GM21526 (cell line): ENCODE measurements at regions not wholly inside any gene's neighbourhood (a gene's known extent, or its start where the extent isn't known, plus 50 kb on each side); places are given as distances from the start of the nearest gene placed in this dataset.

Source experiments
- ATAC-seq: cut with Tn5 transposase; IDR thresholded peaks from one replicate; pipeline ENCODE4 v1.9.1; 2021; ENCODE audit warnings: moderate library complexity; ENCODE audit not compliant: unreplicated experiment, low FRiP score

GRCh38 chr13:59483501-59484145, 680.1 kb downstream of the DIAPH3 start:
- ATAC-seq, result no peak

- ATAC-seq, result no peak
Measured at GRCh38 chr13:59487883-59488282, 675.8 kb downstream of the DIAPH3 start.

GRCh38 chr13:59488436-59488835, 675.3 kb downstream of the DIAPH3 start:
- ATAC-seq, result no peak

- no peak for ATAC-seq
Measured at GRCh38 chr13:59490651-59491050, 673.1 kb downstream of the DIAPH3 start.

- no peak for ATAC-seq
Measured at GRCh38 chr13:59492030-59492636, 671.6 kb downstream of the DIAPH3 start.

GRCh38 chr13:59493436-59493965, 670.2 kb downstream of the DIAPH3 start:
- no peak for ATAC-seq

- ATAC-seq, result no peak
Measured at GRCh38 chr13:59494151-59494550, 669.6 kb downstream of the DIAPH3 start.

GRCh38 chr13:59494560-59494970, 669.2 kb downstream of the DIAPH3 start:
- ATAC-seq, result no peak

GRCh38 chr13:59495299-59495698, 668.4 kb downstream of the DIAPH3 start:
- no peak for ATAC-seq

- ATAC-seq, result no peak
Measured at GRCh38 chr13:59495936-59496512, 667.7 kb downstream of the DIAPH3 start.

GRCh38 chr13:59497621-59498247, 666.0 kb downstream of the DIAPH3 start:
- ATAC-seq, result no peak

- ATAC-seq, result no peak
Measured at GRCh38 chr13:59501004-59501403, 662.7 kb downstream of the DIAPH3 start.

- no peak for ATAC-seq
Measured at GRCh38 chr13:59504407-59504806, 659.3 kb downstream of the DIAPH3 start.

- ATAC-seq, result no peak
Measured at GRCh38 chr13:59510386-59510785, 653.3 kb downstream of the DIAPH3 start.

GRCh38 chr13:59513686-59514085, 650.0 kb downstream of the DIAPH3 start:
- no peak for ATAC-seq

- ATAC-seq, result no peak
Measured at GRCh38 chr13:59514316-59514715, 649.4 kb downstream of the DIAPH3 start.

GRCh38 chr13:59519819-59520218, 643.9 kb downstream of the DIAPH3 start:
- no peak for ATAC-seq

- no peak for ATAC-seq
Measured at GRCh38 chr13:59521549-59521948, 642.2 kb downstream of the DIAPH3 start.

- ATAC-seq, result no peak
Measured at GRCh38 chr13:59522652-59523051, 641.1 kb downstream of the DIAPH3 start.

GRCh38 chr13:59527500-59527899, 636.2 kb downstream of the DIAPH3 start:
- no peak for ATAC-seq

GRCh38 chr13:59531571-59532091, 632.1 kb downstream of the DIAPH3 start:
- no peak for ATAC-seq
